Stimulated activated CD4-positive, alpha-beta T cell treated with anti-CD3 and anti-CD28 coated beads, TNF-alpha, amount 100 ng/mL, for 24 hours (primary cell): ENCODE measurements at regions not wholly inside any gene's neighbourhood (a gene's known extent, or its start where the extent isn't known, plus 50 kb on each side); places are given as distances from the start of the nearest gene placed in this dataset.
"Not testable (repeated sequence)": the region's sequence is repeated elsewhere in the genome, so short reads cannot be mapped to it uniquely, and the experiment has no call there.

ENCODE experiments used
- DNase-seq, 3 experiments: peaks; one replicate each; pipeline ENCODE4 v3.0.0-alpha.2; 2020; ENCODE audit warnings: low read depth in 3 of 3

DNA sequence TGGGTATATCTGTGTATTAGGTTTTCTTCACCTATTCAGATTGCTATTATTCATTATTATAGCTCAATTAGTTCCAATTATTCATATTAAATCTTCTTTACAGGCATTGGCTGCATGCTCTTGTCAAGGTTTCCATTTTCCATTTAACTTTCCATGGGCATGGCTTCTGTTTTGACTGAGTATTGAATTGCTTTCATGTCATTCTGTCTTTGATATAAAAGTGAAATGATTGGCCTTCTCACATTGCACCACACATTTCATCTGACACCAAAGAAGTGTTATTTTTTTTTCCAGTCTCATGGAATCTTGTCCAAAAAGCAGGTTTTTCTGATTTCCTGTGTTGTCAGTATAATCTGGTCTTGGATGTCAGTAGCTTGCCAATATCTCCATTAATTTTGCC lies 1244.3 kb downstream of the RAPGEF2 start:
- DNase-seq: no peak

- no peak for DNase-seq
These were observed 1248.1 kb downstream of the RAPGEF2 start for GRCh38 chr4:160350944-160351343.

DNA sequence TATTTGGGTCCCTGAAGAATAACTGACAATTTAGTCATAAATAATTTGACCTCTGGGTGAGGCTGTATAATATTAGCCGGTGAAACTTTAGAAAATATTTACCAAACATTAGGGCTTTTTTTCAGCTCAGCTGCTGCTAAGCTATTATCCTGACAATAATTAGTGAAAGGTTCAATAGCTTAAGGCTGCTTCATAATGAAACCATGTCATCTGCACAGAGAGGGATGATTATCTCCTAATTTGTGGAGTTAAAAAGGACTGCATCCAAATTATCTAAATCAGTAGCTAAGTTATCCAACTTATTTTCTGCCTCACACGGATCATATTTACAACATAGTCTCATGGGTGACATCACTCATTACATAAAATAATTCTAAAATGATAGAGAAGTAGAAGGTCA lies 1249.8 kb downstream of the RAPGEF2 start:
- DNase-seq: no peak

- DNase-seq: no peak
These were observed 1250.7 kb downstream of the RAPGEF2 start for GRCh38 chr4:160353548-160353947.

- DNase-seq: no peak
These were observed 1259.6 kb downstream of the RAPGEF2 start for GRCh38 chr4:160362478-160362877.

GRCh38 chr4:160364217-160364616 lies 1261.3 kb downstream of the RAPGEF2 start:
- no peak for DNase-seq

- not testable (repeated sequence) for DNase-seq
These were observed 1261.8 kb downstream of the RAPGEF2 start for GRCh38 chr4:160364665-160365064.

DNA sequence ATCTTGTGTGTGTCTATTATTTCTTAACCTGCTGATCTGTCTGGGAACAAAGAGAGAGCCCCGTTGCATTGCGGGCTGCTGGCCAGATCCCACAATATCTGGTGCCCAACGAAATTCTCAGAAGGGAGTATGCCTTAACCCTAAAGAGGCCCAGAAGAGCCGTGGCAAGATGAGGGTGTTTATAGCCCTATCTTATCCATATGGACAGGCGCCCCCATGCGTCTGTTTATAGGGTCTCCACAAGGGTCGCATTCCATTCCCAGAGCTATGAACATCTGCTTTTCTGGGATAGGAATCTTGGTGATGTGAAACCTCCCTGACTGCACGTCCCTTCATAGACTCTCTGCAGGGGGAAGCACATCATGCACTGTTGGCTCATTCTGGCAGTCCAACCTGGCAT lies 1262.5 kb downstream of the RAPGEF2 start:
- DNase-seq: not testable (repeated sequence)

- no peak for DNase-seq
These were observed 1267.2 kb downstream of the RAPGEF2 start for GRCh38 chr4:160370046-160370445.

- no peak for DNase-seq
These were observed 1268.6 kb downstream of the RAPGEF2 start for GRCh38 chr4:160371446-160371845.

- DNase-seq: no peak
These were observed 1269.5 kb downstream of the RAPGEF2 start for GRCh38 chr4:160372390-160372789.

DNA sequence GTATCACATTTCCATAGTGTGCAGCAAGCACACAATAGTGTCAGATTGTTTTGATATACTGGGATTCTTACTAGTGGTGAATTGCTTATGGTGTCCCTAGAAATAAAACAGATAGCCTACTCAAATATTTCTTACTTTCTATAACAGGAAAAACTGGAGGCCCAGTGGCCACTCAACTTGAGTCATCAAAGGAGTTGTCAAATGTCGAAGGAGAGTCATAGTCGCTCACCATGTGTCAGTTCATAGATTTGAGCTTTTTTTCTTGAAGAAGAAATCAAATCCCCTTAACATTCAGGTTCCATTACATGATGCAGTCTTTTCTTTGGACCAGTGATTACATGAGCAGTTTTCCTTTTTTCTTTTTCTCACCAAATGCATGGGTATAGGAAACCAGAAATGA lies 1271.0 kb downstream of the RAPGEF2 start:
- DNase-seq: no peak

DNA sequence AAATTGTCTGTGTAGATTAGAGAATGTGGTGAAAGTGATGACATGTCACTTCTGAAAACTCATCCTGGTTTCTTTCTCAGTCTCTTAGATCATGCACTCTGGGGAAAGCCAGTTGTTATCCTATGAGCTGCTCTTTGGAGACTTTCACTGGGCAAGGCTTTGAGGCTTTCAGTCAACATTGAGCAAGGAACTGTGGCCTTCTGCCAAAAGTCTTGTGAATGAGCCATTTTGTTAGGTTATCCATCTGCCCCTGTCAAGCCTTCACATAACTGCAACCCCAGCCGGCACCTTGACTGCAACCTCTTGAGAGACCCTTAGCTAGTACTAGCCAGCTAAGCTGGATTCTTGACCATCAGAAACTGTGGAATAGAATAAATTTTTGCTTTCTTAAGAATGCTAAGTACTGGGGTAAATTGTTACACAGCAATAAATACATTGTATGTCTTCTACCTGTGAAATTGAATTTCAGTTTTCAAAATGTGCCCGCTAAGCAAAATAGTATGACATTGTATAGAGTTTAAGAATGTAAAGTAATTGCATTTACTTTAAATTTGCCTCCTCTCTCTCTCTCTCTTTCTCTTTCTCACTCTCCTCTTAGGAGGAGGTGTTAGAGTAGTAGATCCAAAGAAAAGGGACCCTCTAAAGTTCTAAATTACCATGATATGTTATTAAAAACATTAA lies 1273.0 kb downstream of the RAPGEF2 start:
- DNase-seq: no peak

- no peak for DNase-seq
These were observed 1284.0 kb downstream of the RAPGEF2 start for GRCh38 chr4:160386846-160387245.

- DNase-seq: no peak
These were observed 1296.9 kb downstream of the RAPGEF2 start for GRCh38 chr4:160399826-160400225.

- DNase-seq: no peak
These were observed 1300.2 kb downstream of the RAPGEF2 start for GRCh38 chr4:160403081-160403480.

DNA sequence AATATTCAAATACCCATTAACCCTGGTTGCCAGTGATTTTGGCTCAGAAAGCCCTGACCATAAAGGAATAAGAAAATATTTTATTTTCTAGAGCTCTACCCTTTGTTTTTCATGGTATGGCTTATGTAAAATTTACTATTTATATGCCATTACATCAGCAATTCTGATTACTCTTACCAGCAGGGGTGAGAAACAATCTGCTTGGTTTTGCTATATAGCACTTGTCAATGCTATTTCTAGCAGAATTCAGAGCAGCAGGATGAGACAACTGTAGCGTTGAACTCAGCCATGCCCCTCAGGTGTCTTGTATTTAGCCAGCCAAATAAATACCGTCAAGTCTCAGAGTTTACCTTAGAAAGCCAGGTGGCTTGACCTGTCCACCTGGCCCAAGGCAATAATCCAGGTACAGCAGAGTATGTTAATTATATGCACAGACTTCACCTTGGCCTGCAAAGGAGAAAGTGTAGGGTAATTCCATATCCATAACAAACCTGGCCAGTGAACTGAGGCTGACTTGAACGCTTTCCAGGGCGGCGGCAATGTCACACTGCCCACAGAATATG lies 1303.5 kb downstream of the RAPGEF2 start:
- DNase-seq: no peak

DNA sequence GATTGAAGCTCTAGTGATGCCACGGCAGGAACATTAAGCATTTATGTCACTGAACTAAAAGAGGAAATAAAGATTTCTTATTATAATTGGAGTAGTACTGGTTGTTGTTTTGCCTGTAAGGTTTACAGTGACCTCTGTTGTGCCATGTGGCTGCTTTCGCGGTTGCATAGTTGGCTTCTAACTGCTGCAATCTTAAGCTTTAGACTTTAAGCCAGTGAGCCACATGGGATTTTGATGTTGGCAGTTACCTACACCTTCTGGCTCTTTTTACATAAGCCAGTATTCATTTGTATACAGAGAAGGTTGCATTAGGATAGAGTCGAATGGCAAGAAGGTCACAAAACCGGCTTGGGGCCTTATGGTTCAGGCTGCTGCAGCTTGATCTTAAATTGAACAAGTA lies 1311.6 kb downstream of the RAPGEF2 start:
- no peak for DNase-seq

- DNase-seq: no peak
These were observed 1321.1 kb downstream of the RAPGEF2 start for GRCh38 chr4:160423879-160424451.

DNA sequence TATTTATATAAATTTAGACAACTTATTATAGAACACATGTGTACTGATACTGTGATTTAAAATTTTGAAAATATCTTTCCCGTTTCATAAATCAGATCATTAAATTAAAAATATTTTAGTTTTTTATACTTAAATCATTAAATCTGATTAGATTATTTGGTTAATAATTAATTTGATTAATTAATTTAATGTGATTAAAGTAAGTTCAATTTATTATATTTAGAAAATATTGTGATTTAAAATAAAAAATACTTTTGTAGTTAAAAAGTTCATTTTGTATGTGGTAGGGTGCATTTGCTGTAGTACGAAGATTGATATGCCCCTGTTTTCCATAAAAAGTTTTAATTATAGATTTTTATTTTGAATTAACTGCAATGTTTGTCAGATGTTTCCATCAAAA lies 1323.4 kb downstream of the RAPGEF2 start:
- DNase-seq: no peak

DNA sequence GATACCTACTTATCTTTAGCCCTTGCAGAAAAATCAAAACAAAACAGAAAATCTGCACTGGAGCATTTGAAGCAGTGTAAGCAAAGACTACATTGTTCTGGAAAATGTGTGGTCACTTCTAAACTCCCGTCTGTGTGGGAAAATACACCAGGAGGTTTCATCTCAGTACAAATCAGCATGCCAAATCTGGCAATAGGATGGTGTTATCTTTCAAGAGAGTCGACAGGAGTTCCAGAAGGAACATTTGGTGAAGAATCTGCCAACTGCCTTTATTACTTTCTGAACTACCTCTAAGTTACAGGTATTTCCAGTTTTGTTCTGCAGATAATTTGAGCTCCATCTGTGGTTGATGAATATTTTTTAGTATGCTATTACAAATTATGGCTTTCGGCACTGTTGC lies 1348.0 kb downstream of the RAPGEF2 start:
- DNase-seq: no peak

GRCh38 chr4:160481696-160482690 lies 1379.1 kb downstream of the RAPGEF2 start:
- not testable (repeated sequence) for DNase-seq
